ENCODE measurements at regions not wholly inside any gene's neighbourhood (a gene's known extent, or its start where the extent isn't known, plus 50 kb on each side); places are given as distances from the start of the nearest gene placed in this dataset.

DNA sequence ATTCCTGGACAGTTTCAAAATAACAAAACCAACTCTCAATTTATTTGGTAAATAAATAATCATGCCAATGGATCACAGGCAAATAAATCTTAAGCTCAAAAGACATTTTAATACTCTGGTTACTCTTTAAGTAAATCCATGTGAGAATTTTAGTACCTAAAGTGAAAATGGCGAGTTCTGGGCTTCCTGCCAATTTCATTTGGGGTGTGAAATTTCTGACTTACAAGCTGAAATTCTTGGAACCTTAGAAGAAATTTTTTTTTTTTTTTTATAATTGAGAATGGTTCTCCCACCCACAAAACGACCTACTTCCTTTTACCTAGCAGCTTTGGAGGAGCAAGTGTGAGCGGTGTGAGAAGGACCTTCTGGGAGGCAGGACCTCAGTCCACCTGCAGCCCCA is 354.5 kb upstream of the NBEA start:
- TF ChIP-seq CTCF (IDR thresholded peaks at IDR 0.05): no peak
- no peak for TF ChIP-seq POLR2A (IDR thresholded peaks at IDR 0.05)

Measured in esophagus squamous epithelium (tissue), 4 donors.